ENCODE measurements at regions not wholly inside any gene's neighbourhood (a gene's known extent, or its start where the extent isn't known, plus 50 kb on each side); places are given as distances from the start of the nearest gene placed in this dataset.
"Not testable (repeated sequence)": the region's sequence is repeated elsewhere in the genome, so short reads cannot be mapped to it uniquely, and the experiment has no call there.

GRCh38 chr13:97878431-97879375, 74.8 kb upstream of the IPO5 start:
- in situ Hi-C loops (cut with HindIII; ENCODE audit: low pct_ligation_motif_present, low pct_unique_long_range_greater_than_20kb, low sequenced_read_pairs) = no loop called here
- DNase-seq = no peak

GRCh38 chr13:97879646-97880310, 73.7 kb upstream of the IPO5 start:
- in situ Hi-C loops (cut with HindIII; ENCODE audit: low pct_ligation_motif_present, low pct_unique_long_range_greater_than_20kb, low sequenced_read_pairs) = no loop called here
- peak; percentile 64 for DNase-seq

- DNase-seq = no peak
- in situ Hi-C loops (cut with HindIII; ENCODE audit: low pct_ligation_motif_present, low pct_unique_long_range_greater_than_20kb, low sequenced_read_pairs) = no loop called here
Observed at GRCh38 chr13:97880311-97880675, 73.2 kb upstream of the IPO5 start.

- in situ Hi-C loops (cut with HindIII; ENCODE audit: low pct_ligation_motif_present, low pct_unique_long_range_greater_than_20kb, low sequenced_read_pairs) = no loop called here
Observed at GRCh38 chr13:97881556-97881955, 71.9 kb upstream of the IPO5 start.

GRCh38 chr13:97883396-97883795, 70.1 kb upstream of the IPO5 start:
- no peak for DNase-seq
- in situ Hi-C loops (cut with HindIII; ENCODE audit: low pct_ligation_motif_present, low pct_unique_long_range_greater_than_20kb, low sequenced_read_pairs) = no loop called here

More at GRCh38 chr13:97881556-97881955, 71.9 kb upstream of the IPO5 start:
- no peak for DNase-seq

- DNase-seq = no peak
- in situ Hi-C loops (cut with HindIII; ENCODE audit: low pct_ligation_motif_present, low pct_unique_long_range_greater_than_20kb, low sequenced_read_pairs) = no loop called here
Observed at GRCh38 chr13:97884707-97885468, 68.6 kb upstream of the IPO5 start.

GRCh38 chr13:97885641-97886040, 67.8 kb upstream of the IPO5 start:
- DNase-seq = no peak
- in situ Hi-C loops (cut with HindIII; ENCODE audit: low pct_ligation_motif_present, low pct_unique_long_range_greater_than_20kb, low sequenced_read_pairs) = no loop called here

- no peak for DNase-seq
- in situ Hi-C loops (cut with HindIII; ENCODE audit: low pct_ligation_motif_present, low pct_unique_long_range_greater_than_20kb, low sequenced_read_pairs) = no loop called here
Observed at GRCh38 chr13:97889803-97890202, 63.7 kb upstream of the IPO5 start.

GRCh38 chr13:97890573-97890972, 62.9 kb upstream of the IPO5 start:
- DNase-seq = no peak
- in situ Hi-C loops (cut with HindIII; ENCODE audit: low pct_ligation_motif_present, low pct_unique_long_range_greater_than_20kb, low sequenced_read_pairs) = no loop called here

GRCh38 chr13:97891964-97892363, 61.5 kb upstream of the IPO5 start:
- DNase-seq; in situ Hi-C loops (cut with HindIII; ENCODE audit: low pct_ligation_motif_present, low pct_unique_long_range_greater_than_20kb, low sequenced_read_pairs): not testable (repeated sequence)

- DNase-seq = no peak
- in situ Hi-C loops (cut with HindIII; ENCODE audit: low pct_ligation_motif_present, low pct_unique_long_range_greater_than_20kb, low sequenced_read_pairs) = no loop called here
Observed at GRCh38 chr13:97892717-97893116, 60.8 kb upstream of the IPO5 start.

- in situ Hi-C loops (cut with HindIII; ENCODE audit: low pct_ligation_motif_present, low pct_unique_long_range_greater_than_20kb, low sequenced_read_pairs) = no loop called here
- no peak for DNase-seq
Observed at GRCh38 chr13:97895383-97895782, 58.1 kb upstream of the IPO5 start.

- in situ Hi-C loops (cut with HindIII; ENCODE audit: low pct_ligation_motif_present, low pct_unique_long_range_greater_than_20kb, low sequenced_read_pairs) = no loop called here
- DNase-seq = no peak
Observed at GRCh38 chr13:97896446-97896845, 57.0 kb upstream of the IPO5 start.

- no peak for DNase-seq
- in situ Hi-C loops (cut with HindIII; ENCODE audit: low pct_ligation_motif_present, low pct_unique_long_range_greater_than_20kb, low sequenced_read_pairs) = no loop called here
Observed at GRCh38 chr13:97901716-97902115, 51.8 kb upstream of the IPO5 start.

All from ACHN (cell line).